ENCODE measurements at regions not wholly inside any gene's neighbourhood (a gene's known extent, or its start where the extent isn't known, plus 50 kb on each side); places are given as distances from the start of the nearest gene placed in this dataset.
A peak's percentile ranks its signal among the peaks of the same experiment; 100 is the strongest.

DNA sequence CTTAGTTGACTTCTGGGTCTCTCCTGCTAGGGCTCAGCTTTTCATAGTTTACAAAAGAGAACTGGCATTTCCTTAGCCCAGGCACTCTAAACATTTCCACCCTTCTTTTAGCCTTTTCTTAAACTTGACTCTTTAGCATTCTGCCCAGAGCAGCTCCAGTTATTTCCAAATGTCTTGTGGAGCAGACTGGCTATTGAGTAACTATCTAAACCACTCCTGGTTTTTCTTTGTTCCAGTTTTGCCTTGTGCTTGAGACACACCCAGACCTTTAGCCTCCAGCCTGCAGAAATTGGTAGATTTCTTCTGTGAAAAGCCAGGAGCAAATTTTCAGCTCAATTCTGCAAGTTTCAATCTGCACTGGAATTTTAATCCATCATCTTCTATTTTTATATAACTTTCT is 1813.1 kb downstream of the OLFM4 start:
- Histone ChIP-seq H3K36me3 (ENCODE audit: control insufficient read depth in 2 of 4, insufficient read depth in 4 of 4, low read length in 3 of 4) (no peaks in the 10 kb centered on the region), H4K8ac (ENCODE audit: extremely low read depth, insufficient read depth, low read length) (no peak overlapping the region), H3K4me2 (ENCODE audit: insufficient read depth in 1 of 2, low read depth in 2 of 2, low read length in 2 of 2) (no peak overlapping the region), H3K4me3 (ENCODE audit: extremely low read depth in 1 of 4, insufficient read depth in 2 of 4, low read depth in 3 of 4, low read length in 4 of 4) (no peak overlapping the region), H2BK20ac (ENCODE audit: low read length) (peak overlapping the region; percentile 65; the same call in 1 of the 2 replicates), H3K9ac (replicated peaks in 1 of 4; ENCODE audit: extremely low read depth in 1 of 4, low read depth in 3 of 4, low read length in 3 of 4) (no peak overlapping the region), H4K5ac (ENCODE audit: insufficient read length, low read depth, low read length) (no peak overlapping the region), H3K56ac (replicated peaks; ENCODE audit: insufficient read length, low read depth, low read length) (no peak overlapping the region), H3K79me2 (ENCODE audit: control insufficient read depth in 1 of 2, insufficient read depth in 2 of 2, low read length in 2 of 2) (no peaks in the 10 kb centered on the region), H2BK5ac (ENCODE audit: low read depth, low read length) (no peak overlapping the region), H3K79me1 (ENCODE audit: low read depth, low read length) (no peaks in the 10 kb centered on the region), H2AFZ (ENCODE audit: low read length) (peak overlapping the region; percentile 72), H3K14ac (ENCODE audit: insufficient read length) (no peak overlapping the region), H3K9me3 (ENCODE audit: insufficient read depth in 2 of 2, low read depth in 1 of 2, low read length in 1 of 2) (no peaks in the 10 kb centered on the region), H3K23ac (ENCODE audit: insufficient read length) (no peak overlapping the region), H4K20me1 (replicated peaks in 1 of 2; ENCODE audit: control insufficient read depth in 1 of 2, insufficient read depth in 2 of 2, low read length in 2 of 2) (no peaks in the 10 kb centered on the region), H2BK12ac (ENCODE audit: low read depth, low read length) (no peak overlapping the region), H3K27me3 (replicated peaks in 1 of 4; ENCODE audit: control insufficient read depth in 3 of 4, extremely low read depth in 1 of 4, insufficient read depth in 3 of 4, low read length in 3 of 4) (no peaks in the 10 kb centered on the region), H3K27ac (ENCODE audit: low read depth, low read length) (no peak overlapping the region), H4K91ac (replicated peaks; ENCODE audit: insufficient read length, low read length) (no peak overlapping the region), H2BK120ac (replicated peaks; ENCODE audit: low read depth, low read length) (no peak overlapping the region), H3K18ac (ENCODE audit: extremely low read depth, low read length) (no peak overlapping the region), H2BK15ac (ENCODE audit: low read length) (no peak overlapping the region), H2AK5ac (ENCODE audit: low read depth, low read length) (no peak overlapping the region), H3K4me1 (replicated peaks in 1 of 4; ENCODE audit: control insufficient read depth in 3 of 4, insufficient read depth in 4 of 4, low read length in 3 of 4) (peaks cover 0 to 2% (median 0%) of the 10 kb centered on the region in 4 experiments; a peak in 1 of 7 replicates), H3K4ac (replicated peaks; ENCODE audit: insufficient read length, low read depth, low read length) (no peak overlapping the region), H3K23me2 (ENCODE audit: low read depth, low read length) (no peaks in the 10 kb centered on the region)
- ChIA-PET POLR2A (ENCODE audit: partially characterized antibody) (no interaction called here), CTCF (ENCODE audit: partially characterized antibody) (interaction anchor here (1.4 kb wide), 1 partner anchor 19 kb away, joined by 4 read pairs; no protein-coding TSS in a partner anchor)
- TF ChIP-seq CBX8 (IDR thresholded peaks at IDR 0.05; ENCODE audit: borderline replicate concordance, low read depth, low read length) (no peak), BCL11A (IDR thresholded peaks at IDR 0.05; ENCODE audit: low read depth in 2 of 2, low read length in 2 of 2) (no peak), RAD21 (IDR thresholded peaks at IDR 0.05 in 1 of 2, conservative IDR thresholded peaks at IDR 0.05 in 1 of 2; ENCODE audit: low read depth in 2 of 2, low read length in 2 of 2) (no peak), JUND (IDR thresholded peaks at IDR 0.05; ENCODE audit: low read length) (no peak), RBBP5 (IDR thresholded peaks at IDR 0.05; ENCODE audit: borderline replicate concordance, low read depth, low read length) (no peak)
- TF ChIP-seq, protein P1, sequence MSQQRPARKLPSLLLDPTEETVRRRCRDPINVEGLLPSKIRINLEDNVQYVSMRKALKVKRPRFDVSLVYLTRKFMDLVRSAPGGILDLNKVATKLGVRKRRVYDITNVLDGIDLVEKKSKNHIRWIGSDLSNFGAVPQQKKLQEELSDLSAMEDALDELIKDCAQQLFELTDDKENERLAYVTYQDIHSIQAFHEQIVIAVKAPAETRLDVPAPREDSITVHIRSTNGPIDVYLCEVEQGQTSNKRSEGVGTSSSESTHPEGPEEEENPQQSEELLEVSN (IDR thresholded peaks at IDR 0.05), result no peak
- TF ChIP-seq, protein P2, sequence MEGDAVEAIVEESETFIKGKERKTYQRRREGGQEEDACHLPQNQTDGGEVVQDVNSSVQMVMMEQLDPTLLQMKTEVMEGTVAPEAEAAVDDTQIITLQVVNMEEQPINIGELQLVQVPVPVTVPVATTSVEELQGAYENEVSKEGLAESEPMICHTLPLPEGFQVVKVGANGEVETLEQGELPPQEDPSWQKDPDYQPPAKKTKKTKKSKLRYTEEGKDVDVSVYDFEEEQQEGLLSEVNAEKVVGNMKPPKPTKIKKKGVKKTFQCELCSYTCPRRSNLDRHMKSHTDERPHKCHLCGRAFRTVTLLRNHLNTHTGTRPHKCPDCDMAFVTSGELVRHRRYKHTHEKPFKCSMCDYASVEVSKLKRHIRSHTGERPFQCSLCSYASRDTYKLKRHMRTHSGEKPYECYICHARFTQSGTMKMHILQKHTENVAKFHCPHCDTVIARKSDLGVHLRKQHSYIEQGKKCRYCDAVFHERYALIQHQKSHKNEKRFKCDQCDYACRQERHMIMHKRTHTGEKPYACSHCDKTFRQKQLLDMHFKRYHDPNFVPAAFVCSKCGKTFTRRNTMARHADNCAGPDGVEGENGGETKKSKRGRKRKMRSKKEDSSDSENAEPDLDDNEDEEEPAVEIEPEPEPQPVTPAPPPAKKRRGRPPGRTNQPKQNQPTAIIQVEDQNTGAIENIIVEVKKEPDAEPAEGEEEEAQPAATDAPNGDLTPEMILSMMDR (IDR thresholded peaks at IDR 0.05; ENCODE audit: control extremely low read depth in 1 of 3, insufficient read depth in 1 of 3, low read depth in 1 of 3, low read length in 3 of 3), result no peak
- FAIRE-seq (no peak), DNase-seq (ENCODE audit: low read depth in 1 of 2, low spot score in 2 of 2) (no peak)

Measured in H1 (cell line).